ENCODE measurements at regions not wholly inside any gene's neighbourhood (a gene's known extent, or its start where the extent isn't known, plus 50 kb on each side); places are given as distances from the start of the nearest gene placed in this dataset.
"Not testable (repeated sequence)": the region's sequence is repeated elsewhere in the genome, so short reads cannot be mapped to it uniquely, and the experiment has no call there.

GRCh38 chr1:199580300-199580699, 447.2 kb upstream of the NR5A2 start:
- no peak for DNase-seq (ENCODE audit: low read depth)
- H3K4me3 ChIP-seq (ENCODE audit: low read depth, low read length), result no peak overlapping the region

GRCh38 chr1:199585392-199585791, 442.1 kb upstream of the NR5A2 start:
- no peak for DNase-seq (ENCODE audit: low read depth)

GRCh38 chr1:199590708-199591107, 436.8 kb upstream of the NR5A2 start:
- DNase-seq (ENCODE audit: low read depth), result no peak
- H3K4me3 ChIP-seq (ENCODE audit: low read depth, low read length), result no peak overlapping the region

More at GRCh38 chr1:199585392-199585791, 442.1 kb upstream of the NR5A2 start:
- H3K4me3 ChIP-seq (ENCODE audit: low read depth, low read length), result no peak overlapping the region

GRCh38 chr1:199591468-199591867, 436.0 kb upstream of the NR5A2 start:
- DNase-seq (ENCODE audit: low read depth), result no peak

GRCh38 chr1:199593475-199593874, 434.0 kb upstream of the NR5A2 start:
- H3K4me3 ChIP-seq (ENCODE audit: low read depth, low read length), result no peak overlapping the region
- DNase-seq (ENCODE audit: low read depth), result no peak

More at GRCh38 chr1:199591468-199591867, 436.0 kb upstream of the NR5A2 start:
- H3K4me3 ChIP-seq (ENCODE audit: low read depth, low read length), result no peak overlapping the region

- not testable (repeated sequence) for DNase-seq (ENCODE audit: low read depth); H3K4me3 ChIP-seq (ENCODE audit: low read depth, low read length)
Measured at GRCh38 chr1:199596448-199596847, 431.1 kb upstream of the NR5A2 start.

GRCh38 chr1:199597152-199597551, 430.4 kb upstream of the NR5A2 start:
- H3K4me3 ChIP-seq (ENCODE audit: low read depth, low read length), result no peak overlapping the region
- no peak for DNase-seq (ENCODE audit: low read depth)

DNA sequence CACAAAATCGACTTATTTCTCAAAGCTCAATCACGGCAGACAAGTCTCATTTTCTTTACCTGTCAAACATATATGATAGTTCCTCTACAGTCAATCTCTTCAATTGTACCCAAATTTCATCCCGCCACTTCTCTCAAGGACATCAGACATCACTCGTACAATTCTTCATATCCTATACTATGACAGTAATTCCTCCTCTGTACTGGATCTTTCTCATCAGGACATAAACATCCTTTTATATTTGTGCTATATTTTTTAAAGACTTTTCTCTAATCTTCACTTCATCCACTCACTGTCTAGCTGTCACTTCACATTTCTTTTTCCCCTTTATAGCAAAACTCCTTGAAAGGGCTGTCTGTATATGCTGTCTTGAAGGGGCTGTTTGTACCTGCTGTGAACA, 419.1 kb upstream of the NR5A2 start:
- no peak for DNase-seq (ENCODE audit: low read depth)
- no peak overlapping the region for H3K4me3 ChIP-seq (ENCODE audit: low read depth, low read length)

DNA sequence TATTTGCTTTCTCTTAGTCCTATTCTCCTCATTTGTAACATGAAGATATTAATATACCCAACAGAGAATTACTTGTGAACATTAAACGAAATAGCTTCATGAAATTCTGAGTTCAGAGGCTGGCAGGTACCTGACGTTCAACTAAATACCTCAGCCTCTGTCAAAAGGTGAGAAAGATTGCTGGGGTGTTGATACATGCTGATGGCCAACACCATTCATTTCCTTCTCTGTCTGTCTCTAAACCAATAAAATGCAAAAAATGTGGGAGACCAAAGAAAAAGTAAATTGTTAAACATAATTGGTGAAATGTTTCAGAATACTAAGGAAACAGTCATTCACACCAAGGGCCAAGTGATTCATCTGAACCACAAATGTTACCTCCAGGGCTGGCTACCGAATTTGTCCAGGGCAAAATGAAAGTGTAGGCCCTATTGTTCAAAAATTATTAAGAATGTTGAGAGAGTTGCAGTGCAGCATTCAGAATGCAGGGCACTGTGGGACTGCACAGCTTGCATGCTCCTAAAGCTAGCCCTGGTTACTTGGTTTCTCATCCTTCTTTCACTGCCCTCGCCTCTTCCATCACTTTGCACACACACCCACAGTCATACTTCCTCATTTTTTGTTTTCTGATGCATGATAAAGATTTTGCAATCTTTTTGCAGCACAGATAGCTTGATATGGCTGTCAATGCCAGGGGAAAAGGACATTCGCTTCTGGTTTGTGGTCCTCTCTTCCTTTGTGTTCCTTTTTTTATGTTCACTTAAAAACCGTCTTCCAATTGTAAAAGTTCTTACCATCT, 414.3 kb upstream of the NR5A2 start:
- H3K4me3 ChIP-seq (ENCODE audit: low read depth, low read length), result no peak overlapping the region
- peak; percentile 3 for DNase-seq (ENCODE audit: low read depth)

DNA sequence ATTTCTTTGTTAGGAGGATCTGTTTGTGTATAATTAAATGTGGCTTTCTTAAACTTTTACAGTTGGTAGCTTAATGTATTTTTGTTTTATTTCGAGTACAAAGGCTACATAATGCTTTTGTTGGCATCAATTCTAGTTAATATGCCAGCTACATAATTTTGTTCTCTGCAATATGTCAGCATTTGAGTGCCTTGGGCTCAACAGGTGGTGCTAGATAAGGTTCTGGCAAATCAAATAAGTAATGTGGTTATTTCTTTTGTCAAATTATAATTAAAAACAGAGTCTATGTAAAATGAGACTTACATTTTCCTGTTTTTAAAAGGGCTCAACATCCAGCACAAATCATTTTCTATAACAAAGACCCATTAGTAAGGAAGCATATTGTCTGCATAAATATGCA, 410.6 kb upstream of the NR5A2 start:
- no peak for DNase-seq (ENCODE audit: low read depth)
- no peak overlapping the region for H3K4me3 ChIP-seq (ENCODE audit: low read depth, low read length)

GRCh38 chr1:199619223-199619622, 408.3 kb upstream of the NR5A2 start:
- no peak for DNase-seq (ENCODE audit: low read depth)
- H3K4me3 ChIP-seq (ENCODE audit: low read depth, low read length), result no peak overlapping the region

- not testable (repeated sequence) for H3K4me3 ChIP-seq (ENCODE audit: low read depth, low read length); DNase-seq (ENCODE audit: low read depth)
Measured at GRCh38 chr1:199626228-199626627, 401.3 kb upstream of the NR5A2 start.

DNA sequence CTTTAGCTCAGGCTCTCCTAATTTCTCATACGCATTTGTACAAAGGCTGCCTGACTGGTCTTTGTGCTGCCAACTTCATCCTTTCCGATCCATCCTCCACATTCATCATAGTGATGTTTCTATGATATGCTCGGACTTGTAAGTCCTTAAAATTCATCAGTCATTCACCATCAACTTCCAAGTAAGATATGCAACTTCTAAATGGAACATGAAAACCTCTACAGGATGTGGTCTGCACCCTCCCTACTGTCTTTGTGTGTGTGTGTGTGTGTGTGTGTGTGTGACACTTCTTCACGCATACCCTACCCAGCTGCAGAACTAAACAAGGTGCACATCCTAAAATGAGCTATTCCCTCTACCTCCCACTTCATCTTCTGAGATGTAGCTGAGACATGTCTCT, 397.9 kb upstream of the NR5A2 start:
- no peak overlapping the region for H3K4me3 ChIP-seq (ENCODE audit: low read depth, low read length)
- DNase-seq (ENCODE audit: low read depth), result no peak

- no peak overlapping the region for H3K4me3 ChIP-seq (ENCODE audit: low read depth, low read length)
- DNase-seq (ENCODE audit: low read depth), result no peak
Measured at GRCh38 chr1:199639453-199639852, 388.1 kb upstream of the NR5A2 start.

DNA sequence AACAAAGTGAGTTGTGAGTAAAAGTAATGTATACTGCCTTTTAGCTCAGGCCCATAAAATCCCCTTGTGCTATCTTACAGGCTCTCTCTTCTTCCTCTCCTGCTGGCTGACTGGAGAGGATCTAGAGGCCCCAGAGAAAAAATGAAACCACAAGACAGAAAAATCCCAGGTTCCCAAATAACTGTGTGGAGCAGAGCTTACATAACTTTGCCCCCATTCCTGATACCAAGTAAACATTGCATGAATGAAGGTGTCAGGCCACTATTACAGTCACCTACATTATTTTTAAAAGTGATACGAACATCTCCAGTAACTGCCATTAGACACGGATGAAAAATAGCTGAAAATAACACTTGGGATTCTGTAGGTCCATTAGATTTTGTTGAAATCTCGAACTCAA, 386.0 kb upstream of the NR5A2 start:
- DNase-seq (ENCODE audit: low read depth), result no peak
- no peak overlapping the region for H3K4me3 ChIP-seq (ENCODE audit: low read depth, low read length)

- no peak overlapping the region for H3K4me3 ChIP-seq (ENCODE audit: low read depth, low read length)
- DNase-seq (ENCODE audit: low read depth), result no peak
Measured at GRCh38 chr1:199644912-199645311, 382.6 kb upstream of the NR5A2 start.

DNA sequence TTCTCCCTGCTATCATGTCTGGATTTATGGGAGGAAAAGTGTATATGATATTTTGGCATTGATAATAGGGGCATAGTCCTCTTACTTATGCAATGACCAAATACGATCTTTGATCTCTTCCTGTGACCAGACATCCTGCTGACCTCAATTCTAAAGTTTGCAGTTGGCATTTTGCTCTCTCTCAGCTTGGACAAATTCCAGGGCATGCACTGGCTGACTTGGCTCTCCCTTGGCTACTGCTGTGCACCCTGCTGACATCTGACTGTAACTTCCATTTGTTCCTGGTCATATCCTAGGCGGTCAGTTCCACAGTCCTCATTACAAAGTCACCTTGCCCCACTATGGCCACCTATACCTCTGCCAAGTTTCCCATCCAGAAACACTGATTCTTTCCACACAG, 380.7 kb upstream of the NR5A2 start:
- DNase-seq (ENCODE audit: low read depth), result no peak
- H3K4me3 ChIP-seq (ENCODE audit: low read depth, low read length), result no peak overlapping the region

DNA sequence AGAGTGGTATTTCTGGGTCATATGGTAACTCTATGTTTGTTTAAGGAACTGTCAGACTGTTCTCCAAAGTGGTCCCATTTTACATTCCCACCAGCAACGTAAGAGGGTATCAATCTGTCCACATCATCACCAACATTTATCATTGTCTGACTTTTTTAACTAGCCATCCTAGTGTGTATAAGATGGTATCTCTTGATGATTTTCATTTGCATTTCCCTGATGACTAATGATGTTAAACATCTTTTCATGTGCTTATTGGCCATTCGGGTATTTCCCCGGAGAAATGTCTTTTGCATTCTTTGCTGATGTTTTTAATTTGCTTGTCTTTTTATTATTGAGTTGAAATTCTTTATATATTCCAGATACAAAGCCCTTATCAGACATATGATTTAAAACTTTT, 370.1 kb upstream of the NR5A2 start:
- H3K4me3 ChIP-seq (ENCODE audit: low read depth, low read length), result no peak overlapping the region
- DNase-seq (ENCODE audit: low read depth), result no peak

DNA sequence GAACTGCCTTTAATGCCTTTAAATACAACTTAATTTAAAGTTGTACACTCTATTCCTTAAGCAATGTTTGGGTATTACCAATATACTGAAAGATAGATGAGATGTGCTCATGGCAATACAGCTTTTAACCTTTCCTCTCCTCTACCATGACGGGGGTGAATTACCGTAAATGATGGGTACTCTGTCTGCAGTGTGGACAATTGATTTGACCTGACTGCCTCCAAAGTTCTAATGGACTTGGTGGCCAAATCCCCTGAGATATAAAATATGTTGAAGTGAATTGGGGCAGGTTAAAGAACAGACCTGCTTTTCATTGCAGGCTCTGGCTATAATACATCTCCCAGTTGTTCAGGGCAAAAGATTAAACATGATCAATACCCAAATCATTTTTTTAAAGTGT, 367.4 kb upstream of the NR5A2 start:
- DNase-seq (ENCODE audit: low read depth), result no peak
- H3K4me3 ChIP-seq (ENCODE audit: low read depth, low read length), result no peak overlapping the region

DNA sequence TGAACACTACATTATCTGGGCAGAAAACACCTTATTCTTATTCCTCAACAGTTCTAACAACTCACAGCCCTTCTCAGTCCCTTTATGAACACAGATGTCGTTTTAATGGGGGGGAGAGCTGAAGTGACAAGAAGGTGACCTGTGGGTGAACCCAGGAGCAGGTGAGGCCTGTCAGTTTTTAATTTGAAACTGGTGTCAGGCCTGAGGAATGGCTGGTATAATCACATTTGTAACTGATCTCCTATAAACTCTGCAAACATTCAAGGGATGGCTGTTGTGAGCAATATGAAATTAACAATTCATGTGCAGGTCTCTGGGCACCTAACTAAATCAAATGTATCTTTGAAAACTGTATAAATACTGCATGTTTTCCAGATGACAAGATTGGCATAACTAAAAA, 362.1 kb upstream of the NR5A2 start:
- DNase-seq (ENCODE audit: low read depth), result no peak
- H3K4me3 ChIP-seq (ENCODE audit: low read depth, low read length), result no peak overlapping the region

- DNase-seq (ENCODE audit: low read depth), result no peak
- H3K4me3 ChIP-seq (ENCODE audit: low read depth, low read length), result no peak overlapping the region
Measured at GRCh38 chr1:199667089-199667488, 360.4 kb upstream of the NR5A2 start.

GRCh38 chr1:199669916-199670315, 357.6 kb upstream of the NR5A2 start:
- DNase-seq (ENCODE audit: low read depth), result no peak
- no peak overlapping the region for H3K4me3 ChIP-seq (ENCODE audit: low read depth, low read length)
